GM23248 (cell line): ENCODE measurements at regions not wholly inside any gene's neighbourhood (a gene's known extent, or its start where the extent isn't known, plus 50 kb on each side); places are given as distances from the start of the nearest gene placed in this dataset.

Source experiments
- DNase-seq: peaks from one replicate; pipeline ENCODE4 v3.0.0-alpha.2; 2015
- H2AFZ ChIP-seq: fragments of 200-600 bp; sonication (generic); 2 replicates; pipeline ENCODE4 v1.6.1; 2016; ENCODE audit warnings: antibody characterized with exemption
- H3F3A ChIP-seq: fragments of 200-600 bp; sonication (generic); 2 replicates; pipeline ENCODE4 v1.6.1; 2016; ENCODE audit warnings: mild to moderate bottlenecking, antibody characterized with exemption, mixed run types; ENCODE audit not compliant: insufficient read depth
- H3K27ac ChIP-seq: fragments of 200-600 bp; sonication (generic); 2 replicates; pipeline ENCODE4 v1.5.1; 2016; ENCODE audit warnings: mild to moderate bottlenecking
- H3K27me3 ChIP-seq: fragments of 200-600 bp; sonication (generic); replicated peaks from 2 replicates; pipeline ENCODE4 v1.6.1; 2016; ENCODE audit warnings: mild to moderate bottlenecking; ENCODE audit not compliant: insufficient read depth
- H3K36me3 ChIP-seq: fragments of 200-600 bp; sonication (generic); 2 replicates; pipeline ENCODE4 v1.6.1; 2016; ENCODE audit warnings: low read depth, mild to moderate bottlenecking
- H3K4me1 ChIP-seq: fragments of 200-600 bp; sonication (generic); 2 replicates; pipeline ENCODE4 v1.6.1; 2016; ENCODE audit warnings: mild to moderate bottlenecking; ENCODE audit not compliant: insufficient read depth
- H3K4me2 ChIP-seq: fragments of 200-600 bp; sonication (generic); one replicate; pipeline ENCODE4 v1.6.1; 2016; ENCODE audit warnings: mild to moderate bottlenecking; ENCODE audit not compliant: unreplicated experiment
- H3K4me3 ChIP-seq: fragments of 200-600 bp; sonication (generic); 2 replicates; pipeline ENCODE4 v1.5.1; 2016; ENCODE audit warnings: mild to moderate bottlenecking
- H3K79me2 ChIP-seq: fragments of 200-600 bp; sonication (generic); 2 replicates; pipeline ENCODE4 v1.6.1; 2016; ENCODE audit warnings: mild to moderate bottlenecking; ENCODE audit not compliant: insufficient read depth
- H3K9ac ChIP-seq: fragments of 200-600 bp; sonication (generic); 2 replicates; pipeline ENCODE4 v1.6.1; 2016; ENCODE audit warnings: mild to moderate bottlenecking
- H3K9me2 ChIP-seq: fragments of 200-600 bp; sonication (generic); 2 replicates; pipeline ENCODE4 v1.6.1; 2016; ENCODE audit warnings: mixed run types, mild to moderate bottlenecking, moderate library complexity; ENCODE audit not compliant: insufficient read depth
- H3K9me3 ChIP-seq: fragments of 200-600 bp; sonication (generic); one replicate; pipeline ENCODE4 v1.6.1; 2017; ENCODE audit warnings: low read depth
- H4K20me1 ChIP-seq: fragments of 200-600 bp; sonication (generic); 2 replicates; pipeline ENCODE4 v1.6.0; 2016; ENCODE audit not compliant: insufficient read depth
- EZH2 ChIP-seq: fragments of 200-600 bp; sonication (generic); IDR thresholded peaks from 2 replicates; pipeline ENCODE4 v1.6.1; 2018; ENCODE audit warnings: antibody characterized with exemption, mild to moderate bottlenecking; ENCODE audit not compliant: insufficient read depth, poor library complexity, severe bottlenecking
- EZH2phosphoT487 ChIP-seq: fragments of 200-600 bp; sonication (generic); IDR thresholded peaks from 2 replicates; pipeline ENCODE4 v1.6.1; 2018; ENCODE audit warnings: antibody characterized with exemption, moderate library complexity, mild to moderate bottlenecking, low read depth; ENCODE audit not compliant: insufficient read depth
- WGBS, 2 experiments: methylation state at CpG; one replicate each; pipeline ENCODE4 v1.1.6; 2015 to 2017; ENCODE audit warnings: low lambda C conversion rate in 2 of 2, low coverage in 1 of 2; ENCODE audit errors: missing lambda C conversion rate in 2 of 2; 5-methylcytosine and 5-hydroxymethylcytosine counted together
- in situ Hi-C: fragments of 300-500 bp; cut with MboI; formaldehyde crosslinking; loops from 2 replicates; pipeline ENCODE4 v1.15.0; 2020

- Histone ChIP-seq H2AFZ (no peak overlapping the region), H3F3A (no peaks in the 10 kb centered on the region), H3K27me3 (no peaks in the 10 kb centered on the region), H3K4me3 (no peak overlapping the region), H3K79me2 (no peaks in the 10 kb centered on the region), H3K9me2 (no peaks in the 10 kb centered on the region), H3K4me2 (no peak overlapping the region), H3K9me3 (no peaks in the 10 kb centered on the region), H3K9ac (no peak overlapping the region), H3K36me3 (no peaks in the 10 kb centered on the region), H3K27ac (no peak overlapping the region), H4K20me1 (no peaks in the 10 kb centered on the region), H3K4me1 (no peaks in the 10 kb centered on the region)
- no peak for DNase-seq
- in situ Hi-C loops = no loop called here
- WGBS, 2 experiments = 86 to 87% methylated on average over 12 of the region's 12 CpGs
- TF ChIP-seq EZH2phosphoT487 (no peak), EZH2 (no peak)
These were observed 196.4 kb downstream of the SEMA6A start for GRCh38 chr5:116378007-116378776.

GRCh38 chr5:116377276-116378006, 197.2 kb downstream of the SEMA6A start:
- H4K20me1 ChIP-seq = no peaks in the 10 kb centered on the region
- no peaks in the 10 kb centered on the region for H3K79me2 ChIP-seq
- no peak overlapping the region for H3K4me3 ChIP-seq
- in situ Hi-C loops = no loop called here
- no peaks in the 10 kb centered on the region for H3K36me3 ChIP-seq
- no peaks in the 10 kb centered on the region for H3K27me3 ChIP-seq
- DNase-seq = no peak
- H3F3A ChIP-seq = no peaks in the 10 kb centered on the region
- no peaks in the 10 kb centered on the region for H3K4me1 ChIP-seq
- TF ChIP-seq EZH2 (no peak), EZH2phosphoT487 (no peak)
- WGBS, 2 experiments = 86 to 88% methylated on average over 18 of the region's 18 CpGs
- no peaks in the 10 kb centered on the region for H3K9me2 ChIP-seq
- no peak overlapping the region for H3K4me2 ChIP-seq
- no peak overlapping the region for H2AFZ ChIP-seq
- H3K27ac ChIP-seq = no peak overlapping the region
- H3K9ac ChIP-seq = no peak overlapping the region
- no peaks in the 10 kb centered on the region for H3K9me3 ChIP-seq

GRCh38 chr5:116375926-116376325, 198.7 kb downstream of the SEMA6A start:
- 94 to 95% methylated on average over 5 of the region's 5 CpGs for WGBS, 2 experiments
- H3K9me2 ChIP-seq = no peaks in the 10 kb centered on the region
- H3K27me3 ChIP-seq = no peaks in the 10 kb centered on the region
- H3K79me2 ChIP-seq = no peaks in the 10 kb centered on the region
- no peaks in the 10 kb centered on the region for H4K20me1 ChIP-seq
- no peak overlapping the region for H3K4me2 ChIP-seq
- H3K4me3 ChIP-seq = no peak overlapping the region
- H3K9ac ChIP-seq = no peak overlapping the region
- H3K36me3 ChIP-seq = no peaks in the 10 kb centered on the region
- H3K27ac ChIP-seq = no peak overlapping the region
- no peaks in the 10 kb centered on the region for H3K9me3 ChIP-seq
- H3F3A ChIP-seq = no peaks in the 10 kb centered on the region
- TF ChIP-seq EZH2phosphoT487 (no peak), EZH2 (no peak)
- H3K4me1 ChIP-seq = peaks cover 4% of the 10 kb centered on the region; the same call in 1 of the 2 replicates
- H2AFZ ChIP-seq = no peak overlapping the region
- DNase-seq = no peak
- in situ Hi-C loops = no loop called here

- DNase-seq = no peak
- in situ Hi-C loops = no loop called here
- no peaks in the 10 kb centered on the region for H3K36me3 ChIP-seq
These were observed 200.2 kb downstream of the SEMA6A start for GRCh38 chr5:116374434-116374852.

More at GRCh38 chr5:116374434-116374852, 200.2 kb downstream of the SEMA6A start:
- Histone ChIP-seq H3K79me2 (no peaks in the 10 kb centered on the region), H3K9me2 (no peaks in the 10 kb centered on the region), H3F3A (no peaks in the 10 kb centered on the region), H3K4me1 (peaks cover 7% of the 10 kb centered on the region; the same call in 1 of the 2 replicates), H2AFZ (no peak overlapping the region), H3K4me3 (no peak overlapping the region), H3K9ac (no peak overlapping the region), H3K9me3 (no peaks in the 10 kb centered on the region), H4K20me1 (no peaks in the 10 kb centered on the region), H3K27me3 (no peaks in the 10 kb centered on the region), H3K4me2 (no peak overlapping the region), H3K27ac (no peak overlapping the region)
- WGBS, 2 experiments = 78 to 82% methylated on average over 4 of the region's 4 CpGs
- TF ChIP-seq EZH2phosphoT487 = no peak
- TF ChIP-seq EZH2 = no peak
